Psoas muscle (tissue), 7 donors: ENCODE measurements at regions not wholly inside any gene's neighbourhood (a gene's known extent, or its start where the extent isn't known, plus 50 kb on each side); places are given as distances from the start of the nearest gene placed in this dataset.

Experiments
- ATAC-seq, 4 donors: fragments of 200-7000 bp; cut with Tn5 transposase; one replicate each; pipeline ENCODE4 v1.9.1; 2020; ENCODE audit warnings: moderate library complexity in 3 of 4, mild to moderate bottlenecking in 2 of 4
- DNase-seq, 2 donors: peaks; one replicate each; pipeline ENCODE4 v3.0.0-alpha.2; 2020
- H3K27ac ChIP-seq: fragments of 200-600 bp; one replicate; pipeline ENCODE4 v1.8.0; 2022
- H3K27me3 ChIP-seq, 3 donors: fragments of 200-600 bp in 1 of 3; one replicate each; pipeline versions ENCODE4 v1.6.1 to v1.8.0; 2013 to 2022; ENCODE audit warnings: low read length in 2 of 3, mild to moderate bottlenecking in 2 of 3, moderate library complexity in 1 of 3; ENCODE audit not compliant: insufficient read depth in 3 of 3
- H3K36me3 ChIP-seq, 2 donors: fragments of 200-600 bp in 1 of 2; one replicate each; pipeline versions ENCODE4 v1.6.1 to v1.8.0; 2013 to 2022; ENCODE audit warnings: low read depth in 1 of 2, mild to moderate bottlenecking in 1 of 2, moderate library complexity in 1 of 2; ENCODE audit not compliant: insufficient read depth in 1 of 2
- H3K4me1 ChIP-seq: fragments of 200-600 bp; one replicate; pipeline ENCODE4 v1.8.0; 2022
- H3K4me3 ChIP-seq: fragments of 200-600 bp; one replicate; pipeline ENCODE4 v1.8.0; 2022; ENCODE audit warnings: mild to moderate bottlenecking
- H3K9me3 ChIP-seq: fragments of 200-600 bp; one replicate; pipeline ENCODE4 v1.8.0; 2022
- WGBS, 3 donors: extraction: QIAGEN DNeasy Blood & Tissue Kit; methylation state at CpG; one replicate each; pipeline versions ENCODE4 v1.1.6 to v1.1.7; 2013; 5-methylcytosine and 5-hydroxymethylcytosine counted together
- intact Hi-C, 2 donors: fragments of 100-400 bp; cut with DNase I; formaldehyde crosslinking; loops; one replicate each; pipeline versions ENCODE4 v1.11.0 to v1.14.2; 2022
- TF ChIP-seq, protein P1 (sequence below): fragments of 200-600 bp; IDR thresholded peaks from one replicate; pipeline ENCODE4 v1.8.0; 2022; ENCODE audit warnings: antibody characterized with exemption
- donor health status: healthy with polysubstance abuse.
- donor health status: DM: no; HTN: no; CAD: no; lungs with moderate emphysema.
- donor health status: Bipolar disorder and iron deficiency.
- donor health status: healthy.
- donor health status: DM: yes; HTN: yes; CAD: no.
- donor health status: DM: no; HTN: no; CAD: no.
- donor health status: DM: yes; HTN: yes; CAD: no.

DNA sequence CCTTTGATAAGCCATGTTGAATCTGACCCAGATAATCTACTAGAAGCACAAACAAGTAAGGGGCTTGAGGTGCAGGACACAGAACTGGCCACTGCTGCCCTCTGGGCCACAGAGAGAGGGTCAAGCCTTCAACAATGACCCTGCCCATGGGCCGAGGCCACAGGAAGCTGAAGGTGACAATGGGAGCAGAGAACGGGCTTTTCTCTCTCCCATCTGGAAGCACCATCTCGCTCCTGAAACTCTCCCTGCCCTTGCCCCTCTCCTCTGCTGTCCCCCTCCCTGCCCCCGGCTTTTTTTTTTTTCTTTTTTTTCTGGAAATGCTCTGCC, 133.1 kb upstream of the DUSP10 start:
- Histone ChIP-seq H3K27me3 (no peaks in the 10 kb centered on the region), H3K4me3 (no peak overlapping the region), H3K36me3 (no peaks in the 10 kb centered on the region), H3K27ac (no peak overlapping the region), H3K4me1 (no peaks in the 10 kb centered on the region), H3K9me3 (no peaks in the 10 kb centered on the region)
- no peak for ATAC-seq
- WGBS, 3 donors = 67 to 81% (median 72%) methylated on average over 4 of the region's 4 CpGs
- intact Hi-C loops = no loop called here
- no peak for DNase-seq
- TF ChIP-seq, protein P1, sequence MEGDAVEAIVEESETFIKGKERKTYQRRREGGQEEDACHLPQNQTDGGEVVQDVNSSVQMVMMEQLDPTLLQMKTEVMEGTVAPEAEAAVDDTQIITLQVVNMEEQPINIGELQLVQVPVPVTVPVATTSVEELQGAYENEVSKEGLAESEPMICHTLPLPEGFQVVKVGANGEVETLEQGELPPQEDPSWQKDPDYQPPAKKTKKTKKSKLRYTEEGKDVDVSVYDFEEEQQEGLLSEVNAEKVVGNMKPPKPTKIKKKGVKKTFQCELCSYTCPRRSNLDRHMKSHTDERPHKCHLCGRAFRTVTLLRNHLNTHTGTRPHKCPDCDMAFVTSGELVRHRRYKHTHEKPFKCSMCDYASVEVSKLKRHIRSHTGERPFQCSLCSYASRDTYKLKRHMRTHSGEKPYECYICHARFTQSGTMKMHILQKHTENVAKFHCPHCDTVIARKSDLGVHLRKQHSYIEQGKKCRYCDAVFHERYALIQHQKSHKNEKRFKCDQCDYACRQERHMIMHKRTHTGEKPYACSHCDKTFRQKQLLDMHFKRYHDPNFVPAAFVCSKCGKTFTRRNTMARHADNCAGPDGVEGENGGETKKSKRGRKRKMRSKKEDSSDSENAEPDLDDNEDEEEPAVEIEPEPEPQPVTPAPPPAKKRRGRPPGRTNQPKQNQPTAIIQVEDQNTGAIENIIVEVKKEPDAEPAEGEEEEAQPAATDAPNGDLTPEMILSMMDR = no peak

DNA sequence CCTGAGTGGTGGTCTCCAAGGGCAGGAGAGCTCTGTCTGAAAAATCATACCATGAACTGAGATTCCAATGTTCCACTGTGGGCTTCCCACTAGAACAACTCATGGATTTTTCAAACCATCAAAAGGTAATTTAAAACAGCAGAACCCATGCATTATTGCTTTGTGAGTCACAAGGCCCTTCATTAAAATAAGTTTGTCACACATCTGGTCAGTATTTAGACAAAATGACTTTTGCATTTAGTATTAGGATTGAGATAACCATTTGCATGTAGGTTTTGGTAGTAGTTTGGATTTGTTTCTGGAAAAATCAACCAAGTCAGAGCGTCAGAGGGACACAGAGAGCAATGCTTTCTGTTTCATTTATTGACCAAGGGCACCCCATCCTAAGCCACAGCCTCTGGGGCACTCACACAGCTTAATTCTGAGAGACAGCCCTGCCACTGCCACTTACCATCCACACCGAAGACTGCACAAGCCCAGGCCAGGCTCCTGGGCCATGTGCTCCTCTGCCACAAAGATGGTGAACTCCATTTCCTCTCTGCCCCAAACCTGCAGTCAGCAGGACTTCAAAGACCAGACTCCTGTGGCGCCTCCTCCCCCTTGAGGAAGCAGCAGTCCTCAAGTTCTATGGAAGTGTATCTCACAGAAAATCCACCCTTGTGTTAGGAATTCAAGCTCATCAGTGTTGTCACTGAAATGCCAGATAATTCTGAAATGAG, 132.6 kb upstream of the DUSP10 start:
- intact Hi-C loops = no loop called here
- WGBS, 3 donors = 92 to 96% (median 92%) methylated on average over 3 of the region's 3 CpGs
- no peak overlapping the region for H3K27ac ChIP-seq
- DNase-seq (no peak), ATAC-seq (no peak)
- H3K36me3 ChIP-seq = no peaks in the 10 kb centered on the region
- TF ChIP-seq, protein P1 = no peak
- no peaks in the 10 kb centered on the region for H3K9me3 ChIP-seq
- no peak overlapping the region for H3K4me3 ChIP-seq
- H3K4me1 ChIP-seq = no peaks in the 10 kb centered on the region
- H3K27me3 ChIP-seq = no peaks in the 10 kb centered on the region

DNA sequence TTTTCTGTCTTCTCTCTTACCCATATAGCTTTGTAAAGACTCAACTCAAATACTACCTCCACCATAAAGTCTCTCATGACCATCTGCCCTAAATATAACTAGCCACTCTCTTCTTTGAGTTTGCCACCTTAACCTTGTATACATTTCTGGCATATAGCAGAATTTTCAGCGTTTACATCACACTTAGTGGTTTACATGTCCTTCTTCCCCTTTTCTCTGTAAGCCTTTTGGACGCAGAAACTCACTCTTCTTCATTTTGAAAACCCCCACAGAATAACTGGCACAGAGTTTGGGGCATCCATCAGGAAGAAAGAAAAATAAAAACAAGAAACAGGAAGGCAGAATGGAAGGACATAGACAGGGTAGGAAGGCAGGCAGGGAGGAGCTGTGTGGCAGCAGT, 131.8 kb upstream of the DUSP10 start:
- Histone ChIP-seq H3K9me3 (no peaks in the 10 kb centered on the region), H3K4me3 (no peak overlapping the region), H3K36me3 (no peaks in the 10 kb centered on the region), H3K4me1 (no peaks in the 10 kb centered on the region), H3K27me3 (no peaks in the 10 kb centered on the region), H3K27ac (no peak overlapping the region)
- 84 to 87% (median 87%) methylated on average over 2 of the region's 2 CpGs for WGBS, 3 donors
- ATAC-seq (no peak), DNase-seq (no peak)
- TF ChIP-seq, protein P1 = no peak
- intact Hi-C loops = no loop called here

DNA sequence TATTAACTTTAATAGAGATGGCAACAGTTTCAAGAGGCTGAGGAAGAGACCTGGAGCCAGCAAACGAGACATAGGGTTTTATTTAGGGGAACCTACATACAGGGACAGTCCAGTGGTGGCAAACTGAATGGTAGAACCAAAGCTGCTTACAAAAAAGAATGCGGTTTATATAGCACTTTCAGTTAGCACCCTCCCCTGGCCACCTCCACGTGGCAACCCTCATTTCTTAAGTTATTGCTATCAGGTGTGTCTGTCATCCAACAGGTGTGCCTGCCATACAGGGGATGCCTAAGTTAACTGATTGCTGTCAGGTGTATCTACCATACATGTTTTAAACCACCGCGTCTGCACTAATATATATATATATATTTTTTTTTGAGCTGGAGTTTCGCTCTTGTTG, 129.2 kb upstream of the DUSP10 start:
- WGBS, 3 donors = 69 to 90% (median 87%) methylated on average over 6 of the region's 6 CpGs
- ATAC-seq = no peak
- intact Hi-C loops = no loop called here
- DNase-seq = no peak
- no peaks in the 10 kb centered on the region for H3K27me3 ChIP-seq
- H3K36me3 ChIP-seq = no peaks in the 10 kb centered on the region
- TF ChIP-seq, protein P1 = no peak
- no peaks in the 10 kb centered on the region for H3K4me1 ChIP-seq
- H3K4me3 ChIP-seq = no peak overlapping the region
- no peak overlapping the region for H3K27ac ChIP-seq
- no peaks in the 10 kb centered on the region for H3K9me3 ChIP-seq

DNA sequence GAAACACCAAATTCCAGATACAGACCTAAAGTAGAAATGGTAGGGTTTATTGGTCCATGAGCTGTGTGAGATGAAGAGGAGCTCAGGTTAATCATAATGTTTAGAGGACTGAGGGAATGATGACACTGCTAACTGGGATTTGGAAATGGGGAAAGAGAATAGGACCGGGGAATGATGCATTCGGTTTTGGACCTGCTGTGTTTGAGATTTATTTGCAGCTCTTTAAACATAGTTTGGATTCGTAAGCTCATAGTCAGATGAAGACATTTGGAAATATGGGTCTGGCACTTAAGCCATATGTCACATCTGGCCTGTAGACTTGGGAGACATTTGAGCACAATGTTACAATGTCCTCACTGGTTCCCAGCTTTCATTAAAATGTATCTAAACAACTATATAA, 127.9 kb upstream of the DUSP10 start:
- intact Hi-C loops = no loop called here
- 83 to 87% (median 84%) methylated on average over 3 of the region's 3 CpGs for WGBS, 3 donors
- Histone ChIP-seq H3K36me3 (no peaks in the 10 kb centered on the region), H3K4me1 (no peaks in the 10 kb centered on the region), H3K27me3 (no peaks in the 10 kb centered on the region), H3K4me3 (no peak overlapping the region), H3K27ac (no peak overlapping the region), H3K9me3 (no peaks in the 10 kb centered on the region)
- TF ChIP-seq, protein P1 = no peak
- ATAC-seq = no peak
- no peak for DNase-seq
